IPS-18c (cell line): ENCODE measurements at regions not wholly inside any gene's neighbourhood (a gene's known extent, or its start where the extent isn't known, plus 50 kb on each side); places are given as distances from the start of the nearest gene placed in this dataset.
"Not testable (repeated sequence)": the region's sequence is repeated elsewhere in the genome, so short reads cannot be mapped to it uniquely, and the experiment has no call there.

ENCODE experiments used
- H3K4me3 ChIP-seq: 2 replicates; pipeline ENCODE4 v1.7.0; 2013; ENCODE audit warnings: low read depth, mild to moderate bottlenecking, low read length, moderate library complexity; ENCODE audit not compliant: insufficient read depth
- H3K9me3 ChIP-seq: one replicate; pipeline ENCODE4 v1.6.1; 2013; ENCODE audit warnings: mild to moderate bottlenecking, low read length, moderate library complexity; ENCODE audit not compliant: control insufficient read depth, insufficient read depth

DNA sequence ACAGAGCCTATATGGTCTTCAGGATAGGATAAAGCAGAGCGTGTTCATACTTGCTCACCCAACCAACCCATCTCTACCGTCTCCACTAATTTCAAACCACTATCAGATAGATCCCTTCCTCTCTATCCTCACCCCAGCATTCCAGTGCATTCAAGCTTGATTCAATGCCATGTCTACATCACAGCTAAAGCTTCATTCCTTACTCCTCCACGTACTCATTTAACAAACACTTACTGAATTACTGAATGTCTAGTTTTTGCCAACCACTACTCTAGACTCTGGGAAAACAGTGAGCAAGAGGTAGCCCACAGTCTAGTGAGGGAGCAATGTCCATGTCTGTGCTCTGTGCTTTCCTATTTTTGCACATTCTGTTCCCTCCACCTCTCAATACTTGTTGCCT is 163.5 kb upstream of the MSX2 start:
- Histone ChIP-seq H3K9me3 (peaks cover 2% of the 10 kb centered on the region), H3K4me3 (no peak overlapping the region)

DNA sequence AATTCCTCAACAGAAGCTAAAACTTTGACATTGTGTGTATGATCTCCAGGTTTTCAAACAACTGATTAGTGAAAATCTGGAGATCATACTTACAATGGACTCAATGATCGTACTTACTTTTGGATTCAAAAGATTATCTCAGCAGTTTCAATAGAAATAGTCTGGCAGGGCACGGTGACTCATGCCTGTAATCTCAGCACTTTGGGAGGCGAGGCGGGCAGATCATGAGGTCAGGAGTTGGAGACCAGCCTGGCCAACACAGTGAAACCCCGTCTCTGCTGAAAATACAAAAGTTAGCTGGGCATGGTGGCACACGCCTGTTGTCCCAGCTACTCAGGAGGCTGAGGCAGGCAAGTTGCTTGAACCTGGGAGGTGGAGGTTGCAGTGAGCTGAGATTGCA is 161.3 kb upstream of the MSX2 start:
- H3K4me3 ChIP-seq, H3K9me3 ChIP-seq: not testable (repeated sequence)

DNA sequence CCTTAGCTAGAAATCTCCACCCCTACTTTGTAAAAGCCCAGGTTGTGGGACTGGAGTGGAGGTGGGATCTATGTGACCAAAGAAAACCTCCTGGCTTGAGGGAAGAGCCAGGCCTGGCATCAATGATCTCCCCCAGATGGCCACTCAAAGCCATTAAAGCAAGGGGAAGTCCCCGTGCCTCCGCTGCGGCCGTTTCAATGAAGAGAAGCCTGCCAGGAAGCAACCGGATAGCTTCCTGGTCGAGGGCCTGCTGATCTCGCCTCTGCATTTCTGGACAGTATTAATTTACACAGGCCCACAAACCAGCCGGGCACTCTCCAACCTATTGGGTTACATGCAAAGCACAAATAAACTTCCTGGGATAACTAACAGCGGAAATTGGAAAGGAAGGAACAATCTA is 160.5 kb upstream of the MSX2 start:
- Histone ChIP-seq H3K4me3 (no peak overlapping the region), H3K9me3 (no peaks in the 10 kb centered on the region)

DNA sequence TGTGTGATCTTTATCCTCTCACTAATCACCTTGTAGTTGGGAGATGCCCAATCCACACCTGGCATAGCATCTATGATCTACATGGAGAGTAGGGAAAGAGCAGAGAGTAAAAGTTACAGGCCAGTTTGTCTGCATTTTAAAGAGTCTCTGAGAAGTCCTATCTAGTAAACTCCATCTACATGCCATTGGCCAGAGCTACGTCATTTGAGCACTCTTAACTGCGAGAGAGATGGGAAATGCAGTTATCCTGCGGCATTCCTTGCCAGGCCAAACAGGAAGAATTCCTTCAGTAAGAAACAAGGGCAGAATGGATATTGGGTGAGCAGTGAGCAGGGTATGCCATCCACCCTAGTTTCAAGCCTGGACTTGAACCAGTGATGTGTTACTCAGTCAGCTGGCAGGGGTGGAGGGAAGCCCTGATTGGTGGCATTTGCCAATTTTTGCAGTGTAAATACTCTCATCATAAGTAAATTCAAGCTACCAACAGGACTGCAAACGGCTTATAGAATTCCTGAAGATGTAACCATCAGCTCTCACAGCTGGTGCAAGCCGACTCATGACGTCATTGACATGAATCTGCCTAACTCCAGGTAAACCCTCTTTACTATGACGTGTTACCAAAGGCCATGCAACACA is 156.8 kb upstream of the MSX2 start:
- Histone ChIP-seq H3K9me3 (no peaks in the 10 kb centered on the region), H3K4me3 (no peak overlapping the region)

DNA sequence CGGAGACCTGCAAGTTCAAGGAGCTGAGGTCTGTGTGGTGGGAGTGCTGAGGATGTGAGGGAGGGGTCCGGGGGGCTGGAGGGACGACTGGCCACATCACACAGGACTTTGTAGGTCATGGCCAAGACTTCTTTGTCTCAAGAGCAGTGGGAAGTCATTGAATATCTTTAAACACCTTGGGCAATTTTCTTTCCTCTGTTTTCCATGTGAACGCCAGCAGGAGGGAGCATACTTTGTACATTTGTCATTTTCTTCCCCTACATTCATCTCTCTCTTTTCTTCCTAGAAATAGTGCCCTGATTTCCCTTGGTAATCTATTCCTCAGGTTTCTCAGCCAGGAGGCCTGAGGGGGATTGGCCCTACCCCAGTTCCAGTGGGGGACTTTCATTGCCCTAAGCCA is 153.7 kb upstream of the MSX2 start:
- Histone ChIP-seq H3K4me3 (no peak overlapping the region), H3K9me3 (no peaks in the 10 kb centered on the region)

DNA sequence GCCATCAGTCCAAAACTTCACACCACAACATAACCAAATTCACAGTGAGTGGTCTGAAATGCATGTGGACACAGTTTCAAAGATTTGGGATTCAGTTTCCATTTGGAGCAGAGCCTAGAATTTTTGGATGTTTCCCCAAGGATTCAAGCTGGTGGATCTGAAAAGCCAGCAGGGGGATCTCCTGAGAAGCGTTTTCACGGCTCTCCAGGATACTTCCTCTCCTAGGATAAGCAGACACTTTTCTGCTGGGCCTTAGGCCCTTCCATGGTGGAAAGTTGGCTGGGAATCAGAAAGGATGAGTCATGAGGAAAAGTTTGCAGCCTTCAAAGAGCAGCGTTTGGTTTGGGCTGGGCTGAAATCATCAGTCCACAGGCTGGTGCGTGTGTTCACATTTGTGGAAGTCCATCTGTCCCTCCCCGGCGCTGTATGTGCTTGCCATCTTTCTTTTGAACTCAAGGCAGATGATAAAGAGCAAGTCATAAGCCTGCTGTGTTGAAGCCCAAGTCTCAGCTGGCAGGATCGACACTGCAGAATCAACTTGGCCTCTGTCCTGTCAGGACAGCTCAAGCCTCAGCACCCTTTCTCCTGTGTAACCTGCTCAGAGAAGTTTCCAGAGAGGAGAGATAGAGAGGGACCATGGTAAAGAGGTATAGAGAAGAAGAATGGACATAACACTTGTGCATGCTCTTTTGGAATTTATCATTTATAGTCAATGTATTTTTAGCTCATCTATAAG is 152.6 kb upstream of the MSX2 start:
- H3K9me3 ChIP-seq = no peaks in the 10 kb centered on the region
- no peak overlapping the region for H3K4me3 ChIP-seq

DNA sequence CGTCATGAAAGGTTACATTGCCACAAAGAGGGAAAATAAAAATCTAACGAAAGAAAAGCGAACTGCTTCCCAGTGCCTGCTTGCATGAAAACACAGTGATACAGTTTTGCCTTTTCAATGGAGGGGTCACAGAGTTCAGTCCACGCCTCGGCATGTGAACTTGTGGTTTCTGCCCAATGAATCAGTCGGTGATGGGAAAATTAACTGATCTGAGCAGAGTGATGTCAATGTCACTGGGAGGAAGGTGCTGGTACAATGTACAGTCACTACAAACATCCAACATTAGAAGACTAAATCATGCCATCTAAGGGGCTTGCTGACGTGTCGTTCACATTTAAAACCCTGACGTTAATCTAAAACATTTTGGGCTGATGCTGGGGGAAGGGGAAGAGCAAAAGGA is 151.8 kb upstream of the MSX2 start:
- Histone ChIP-seq H3K4me3 (no peak overlapping the region), H3K9me3 (no peaks in the 10 kb centered on the region)

DNA sequence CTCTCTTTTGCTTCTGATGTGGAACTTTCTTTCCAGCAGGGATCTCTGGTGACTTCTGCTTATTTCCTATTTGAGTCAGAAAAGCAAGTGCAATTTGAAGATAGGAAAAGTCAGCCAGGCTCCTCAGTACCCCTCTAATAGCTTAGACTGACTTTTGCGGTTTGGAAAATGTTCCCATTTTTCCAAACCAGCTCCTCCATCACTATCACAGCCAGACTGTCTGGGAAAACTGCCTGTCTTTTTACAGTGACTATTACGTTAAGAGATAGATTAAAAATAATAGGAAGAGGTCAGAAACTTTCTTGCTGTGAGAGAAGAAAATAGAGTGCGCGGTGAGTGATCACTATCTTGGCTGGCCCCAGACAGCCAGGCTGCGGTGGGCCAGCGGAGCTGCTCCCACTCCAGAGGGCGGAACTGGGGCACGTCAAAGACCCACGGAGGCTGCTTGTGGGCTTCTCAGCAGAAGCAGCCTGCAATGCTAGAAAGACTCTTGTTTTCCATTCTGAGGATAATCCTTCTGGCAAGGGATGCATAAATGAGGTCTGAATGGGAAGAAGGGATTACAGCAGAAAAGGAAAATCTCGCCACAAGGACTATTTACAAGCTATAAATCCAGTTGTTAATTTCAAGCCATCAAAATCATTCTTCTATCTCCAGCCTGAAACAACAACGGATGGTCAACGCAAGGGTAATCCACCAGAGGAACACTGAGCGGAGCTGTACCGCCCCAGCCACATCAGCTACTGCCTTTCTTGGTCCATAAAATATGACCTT is 151.0 kb upstream of the MSX2 start:
- H3K4me3 ChIP-seq = no peak overlapping the region
- H3K9me3 ChIP-seq = no peaks in the 10 kb centered on the region

DNA sequence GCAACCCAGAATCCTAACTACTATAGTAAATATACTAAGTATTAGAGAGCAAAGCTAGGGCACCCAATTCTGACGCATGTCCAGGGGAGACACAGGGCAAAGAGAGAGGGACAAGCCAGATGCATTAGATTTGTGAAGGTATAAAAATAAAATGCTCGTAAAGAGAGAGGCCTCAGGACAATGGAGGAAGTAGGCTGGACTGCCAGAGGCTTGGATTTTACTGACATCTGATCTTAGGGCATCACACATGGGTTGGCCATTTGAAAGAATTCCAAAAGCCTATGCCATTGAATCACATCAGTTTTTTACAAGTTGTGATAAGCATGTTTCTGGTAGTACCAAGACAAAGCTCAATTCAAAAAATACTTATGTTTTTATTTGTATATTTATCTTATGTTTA is 149.3 kb upstream of the MSX2 start:
- no peak overlapping the region for H3K4me3 ChIP-seq
- no peaks in the 10 kb centered on the region for H3K9me3 ChIP-seq

DNA sequence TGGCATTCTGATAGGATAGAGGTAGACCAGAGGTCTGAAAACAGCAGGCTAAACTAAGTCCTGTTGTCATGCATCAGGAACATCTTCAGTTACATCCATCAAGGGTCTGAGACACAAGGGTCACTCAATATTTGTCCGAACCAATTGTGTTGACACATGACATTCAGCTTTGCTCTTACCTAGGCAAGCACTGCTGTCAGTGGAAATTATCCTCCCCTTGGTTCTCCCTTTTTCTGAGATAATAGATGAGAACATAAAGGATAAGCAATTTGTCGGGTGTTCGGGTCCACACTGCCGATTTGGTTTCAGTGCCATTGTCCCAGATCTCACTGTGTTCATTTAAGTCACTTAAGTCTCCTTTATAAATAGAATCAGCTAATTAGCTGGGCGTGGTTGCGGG is 148.3 kb upstream of the MSX2 start:
- Histone ChIP-seq H3K4me3 (no peak overlapping the region), H3K9me3 (no peaks in the 10 kb centered on the region)

DNA sequence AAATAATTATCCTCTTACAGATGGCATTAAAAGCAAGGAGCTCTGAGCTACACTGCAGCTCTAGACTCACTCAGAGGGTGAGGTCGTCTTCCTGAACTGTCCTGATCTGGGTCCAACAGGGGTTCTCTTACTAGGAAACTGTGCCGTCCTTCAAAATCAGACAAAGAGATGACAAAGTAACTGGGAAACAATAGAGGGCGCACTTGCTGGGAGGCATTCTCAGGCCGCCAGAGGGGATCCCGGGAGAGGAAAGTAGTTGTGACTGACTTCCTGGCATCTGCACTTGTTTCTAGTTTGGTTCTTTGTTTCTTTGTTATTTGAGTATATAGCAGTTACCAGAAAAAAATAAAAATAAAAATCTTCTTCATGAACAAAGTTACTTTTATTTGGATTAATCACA is 142.9 kb upstream of the MSX2 start:
- no peaks in the 10 kb centered on the region for H3K9me3 ChIP-seq
- no peak overlapping the region for H3K4me3 ChIP-seq

DNA sequence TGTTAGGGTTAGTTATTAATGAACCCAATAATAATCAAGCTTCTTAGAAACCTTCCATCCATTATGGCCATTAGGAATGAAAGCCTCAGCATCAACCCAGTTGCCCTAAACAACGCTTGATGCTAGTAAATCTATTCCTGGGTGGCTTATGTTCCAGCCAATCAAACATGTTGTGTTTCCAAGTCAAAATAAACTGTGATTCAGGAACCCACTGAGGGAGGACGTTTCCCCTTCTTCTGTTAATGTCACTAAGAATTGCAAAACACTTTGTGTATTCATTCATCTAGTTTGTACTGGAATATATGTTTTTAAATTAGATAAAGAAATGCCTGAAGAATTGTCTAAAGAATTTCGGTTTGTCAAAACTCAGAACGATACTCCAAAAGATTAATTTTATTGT is 142.5 kb upstream of the MSX2 start:
- no peaks in the 10 kb centered on the region for H3K9me3 ChIP-seq
- no peak overlapping the region for H3K4me3 ChIP-seq

DNA sequence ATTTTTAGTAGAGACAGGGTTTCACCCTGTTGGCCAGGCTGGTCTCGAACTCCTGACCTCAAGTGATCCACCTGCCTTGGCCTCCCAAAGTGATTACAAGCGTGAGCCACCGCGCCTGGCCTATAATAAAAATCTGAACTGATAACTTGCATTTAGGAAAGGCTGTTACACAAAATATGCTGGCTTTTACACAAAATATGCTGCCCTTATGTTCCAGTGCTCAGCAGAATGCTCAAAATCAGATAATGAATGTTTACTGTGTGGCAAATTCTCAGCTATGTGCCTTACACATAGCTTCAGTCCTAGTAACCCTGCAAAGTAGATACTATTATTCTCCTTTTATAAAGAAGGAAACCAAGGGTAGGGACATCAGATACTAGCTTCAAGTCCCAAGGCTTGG is 141.3 kb upstream of the MSX2 start:
- Histone ChIP-seq H3K4me3 (no peak overlapping the region), H3K9me3 (no peaks in the 10 kb centered on the region)

DNA sequence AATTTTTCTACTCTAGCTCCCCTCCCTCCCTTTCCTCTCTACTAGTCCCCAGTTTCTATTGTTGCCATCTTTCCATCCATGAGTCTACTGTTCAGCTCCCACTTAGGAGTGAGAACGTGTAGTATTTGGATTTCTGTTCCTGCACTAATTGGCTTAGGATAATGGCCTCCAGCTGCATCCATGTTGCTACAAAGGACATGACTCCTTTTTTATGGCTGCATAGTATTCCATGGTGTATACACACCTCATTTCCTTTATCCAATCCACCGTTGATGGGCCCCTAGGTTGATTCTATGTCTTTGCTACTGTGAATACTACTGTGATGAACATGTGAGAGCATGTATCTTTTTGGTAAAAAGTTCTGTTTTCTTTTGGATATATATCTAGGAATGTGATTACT is 138.9 kb upstream of the MSX2 start:
- no peaks in the 10 kb centered on the region for H3K9me3 ChIP-seq
- H3K4me3 ChIP-seq = no peak overlapping the region

DNA sequence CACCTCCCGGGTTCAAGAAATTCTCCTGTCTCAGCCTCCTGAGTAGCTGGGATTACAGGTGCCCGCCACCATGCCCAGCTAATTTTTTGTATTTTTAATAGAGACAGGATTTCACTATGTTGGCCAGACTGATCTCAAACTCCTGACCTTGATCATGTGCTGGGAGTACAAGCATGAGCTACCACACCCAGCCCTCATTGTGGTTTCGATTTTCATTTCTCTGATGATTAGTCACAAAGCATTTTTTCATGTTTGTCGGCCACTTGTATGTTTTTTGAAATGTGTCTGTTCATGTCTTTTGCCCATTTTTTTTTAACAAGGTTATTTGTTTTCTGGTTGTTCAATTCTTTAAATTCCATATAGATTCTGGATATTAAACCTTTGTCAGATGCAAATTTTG is 138.2 kb upstream of the MSX2 start:
- H3K9me3 ChIP-seq, H3K4me3 ChIP-seq: not testable (repeated sequence)

DNA sequence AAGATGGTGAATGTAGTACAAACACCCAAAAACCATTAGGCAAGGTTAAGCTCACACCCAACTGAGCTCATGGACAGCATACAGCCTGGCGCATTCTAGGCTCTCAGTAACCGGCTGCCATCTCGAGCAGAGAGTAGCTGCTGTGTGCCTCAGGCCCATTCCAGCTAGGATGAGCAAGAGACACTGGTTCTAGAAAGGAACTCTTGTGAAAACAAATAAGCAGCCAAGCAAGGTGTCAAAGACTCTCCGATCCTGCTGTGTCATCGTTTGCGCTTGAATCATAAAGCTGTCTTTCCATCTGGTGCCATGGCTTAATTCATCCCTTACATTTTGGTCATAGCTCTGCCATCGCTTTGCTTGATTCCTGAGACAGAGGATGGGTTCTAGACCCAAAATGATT is 135.4 kb upstream of the MSX2 start:
- no peak overlapping the region for H3K4me3 ChIP-seq

DNA sequence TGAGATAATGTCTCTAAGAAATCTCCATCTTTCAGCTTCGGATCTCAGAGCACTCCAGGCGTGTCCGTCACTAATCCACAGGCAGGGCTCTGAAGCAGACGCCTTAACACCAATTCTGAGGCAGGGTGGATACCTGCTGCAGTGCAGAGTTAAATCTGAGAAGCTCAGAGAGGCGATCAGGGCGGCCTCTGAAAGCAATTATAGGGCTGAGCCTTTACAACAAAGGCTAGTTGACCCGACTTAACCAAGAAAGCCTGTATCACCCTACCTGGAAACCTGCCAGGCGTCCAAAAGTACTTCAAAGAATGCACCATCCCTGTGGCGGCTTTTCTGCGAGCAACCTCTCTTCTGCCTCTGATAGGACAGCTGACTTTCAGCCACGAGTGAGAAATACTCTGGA is 134.8 kb upstream of the MSX2 start:
- H3K9me3 ChIP-seq = peaks cover 6% of the 10 kb centered on the region

More for the DNA sequence above, 135.4 kb upstream of the MSX2 start:
- H3K9me3 ChIP-seq = peaks cover 3% of the 10 kb centered on the region

DNA sequence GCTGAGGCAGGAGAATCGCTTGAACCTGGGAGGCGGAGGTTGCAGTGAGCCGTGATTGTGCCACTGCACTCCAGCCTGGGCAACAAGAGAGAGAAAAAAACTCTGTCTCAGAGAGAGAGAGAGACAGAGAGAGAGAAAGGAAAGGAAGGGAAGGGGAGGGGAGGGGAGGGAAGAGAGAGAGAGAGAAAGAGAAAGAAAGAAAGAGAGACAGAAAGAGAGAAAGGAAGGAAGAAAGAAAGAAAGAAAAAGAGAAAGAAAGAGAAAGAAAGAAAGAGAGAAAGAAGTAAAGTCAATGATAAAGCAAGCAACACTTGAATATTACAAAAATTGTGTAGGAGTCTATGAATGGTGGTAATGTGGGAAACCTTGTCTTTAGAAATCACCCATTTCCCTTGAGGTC is 133.6 kb upstream of the MSX2 start:
- Histone ChIP-seq H3K4me3 (no peak overlapping the region), H3K9me3 (peaks cover 7% of the 10 kb centered on the region)

More for the DNA sequence above, 134.8 kb upstream of the MSX2 start:
- H3K4me3 ChIP-seq = no peak overlapping the region
